ENCODE measurements at regions not wholly inside any gene's neighbourhood (a gene's known extent, or its start where the extent isn't known, plus 50 kb on each side); places are given as distances from the start of the nearest gene placed in this dataset.

GRCh38 chr10:21249435-21249834, 276.0 kb downstream of the SKIDA1 start:
- DNase-seq: no peak

- no peak for DNase-seq
These were observed 277.9 kb downstream of the SKIDA1 start for GRCh38 chr10:21247592-21247991.

- DNase-seq: no peak
These were observed 279.3 kb downstream of the SKIDA1 start for GRCh38 chr10:21246178-21246577.

- no peak for DNase-seq
These were observed 281.7 kb downstream of the SKIDA1 start for GRCh38 chr10:21243748-21244257.

- no peak for DNase-seq
These were observed 282.6 kb downstream of the SKIDA1 start for GRCh38 chr10:21242915-21243314.

- no peak for DNase-seq
These were observed 286.8 kb downstream of the SKIDA1 start for GRCh38 chr10:21238717-21239116.

- no peak for DNase-seq
These were observed 287.4 kb downstream of the SKIDA1 start for GRCh38 chr10:21238044-21238443.

GRCh38 chr10:21234761-21235160, 290.7 kb downstream of the SKIDA1 start:
- DNase-seq: no peak

GRCh38 chr10:21230219-21230618, 295.3 kb downstream of the SKIDA1 start:
- DNase-seq: no peak

GRCh38 chr10:21217748-21218367, 307.6 kb downstream of the SKIDA1 start:
- no peak for DNase-seq

GRCh38 chr10:21217107-21217506, 308.4 kb downstream of the SKIDA1 start:
- DNase-seq: no peak

GRCh38 chr10:21214329-21214728, 311.2 kb downstream of the SKIDA1 start:
- DNase-seq: no peak

GRCh38 chr10:21213381-21213780, 312.1 kb downstream of the SKIDA1 start:
- DNase-seq: no peak

GRCh38 chr10:21212912-21213311, 312.6 kb downstream of the SKIDA1 start:
- no peak for DNase-seq

GRCh38 chr10:21212348-21212747, 313.1 kb downstream of the SKIDA1 start:
- no peak for DNase-seq

GRCh38 chr10:21209495-21209894, 312.4 kb upstream of the NEBL start:
- DNase-seq: no peak

- no peak for DNase-seq
These were observed 311.7 kb upstream of the NEBL start for GRCh38 chr10:21208666-21209316.

- DNase-seq: no peak
These were observed 310.9 kb upstream of the NEBL start for GRCh38 chr10:21207852-21208646.

GRCh38 chr10:21205328-21205727, 308.2 kb upstream of the NEBL start:
- no peak for DNase-seq

GRCh38 chr10:21203473-21204107, 306.5 kb upstream of the NEBL start:
- DNase-seq: no peak

- no peak for DNase-seq
These were observed 305.8 kb upstream of the NEBL start for GRCh38 chr10:21202776-21203462.

- DNase-seq: no peak
These were observed 302.4 kb upstream of the NEBL start for GRCh38 chr10:21199501-21199900.

GRCh38 chr10:21197838-21198237, 300.7 kb upstream of the NEBL start:
- no peak for DNase-seq

All from NCI-H2227 treated with DMSO at 0.1 percent for 48 hours (cell line).